MM.1S (cell line): ENCODE measurements at regions not wholly inside any gene's neighbourhood (a gene's known extent, or its start where the extent isn't known, plus 50 kb on each side); places are given as distances from the start of the nearest gene placed in this dataset.

Source experiments
- CTCF ChIP-seq: fragments of 300-600 bp; sonication (generic); IDR thresholded peaks from 2 replicates; pipeline ENCODE4 v1.5.1; 2016; ENCODE audit warnings: antibody characterized with exemption, low read length, mixed read lengths
- EZH2 ChIP-seq: fragments of 300-600 bp; sonication (generic); optimal IDR thresholded peaks from 2 replicates; pipeline ENCODE3; 2017; ENCODE audit warnings: low read depth, mild to moderate bottlenecking, antibody characterized with exemption, low read length, mixed read lengths
- EZH2phosphoT487 ChIP-seq: fragments of 300-600 bp; sonication (generic); IDR thresholded peaks from 2 replicates; pipeline ENCODE4 v1.6.1; 2018; ENCODE audit warnings: antibody characterized with exemption, low read length

GRCh38 chr11:119490253-119491006 is 67.5 kb upstream of the THY1 start:
- TF ChIP-seq CTCF (no peak), EZH2phosphoT487 (no peak), EZH2 (no peak)
